ENCODE measurements at regions not wholly inside any gene's neighbourhood (a gene's known extent, or its start where the extent isn't known, plus 50 kb on each side); places are given as distances from the start of the nearest gene placed in this dataset.
"Not testable (repeated sequence)": the region's sequence is repeated elsewhere in the genome, so short reads cannot be mapped to it uniquely, and the experiment has no call there.

DNA sequence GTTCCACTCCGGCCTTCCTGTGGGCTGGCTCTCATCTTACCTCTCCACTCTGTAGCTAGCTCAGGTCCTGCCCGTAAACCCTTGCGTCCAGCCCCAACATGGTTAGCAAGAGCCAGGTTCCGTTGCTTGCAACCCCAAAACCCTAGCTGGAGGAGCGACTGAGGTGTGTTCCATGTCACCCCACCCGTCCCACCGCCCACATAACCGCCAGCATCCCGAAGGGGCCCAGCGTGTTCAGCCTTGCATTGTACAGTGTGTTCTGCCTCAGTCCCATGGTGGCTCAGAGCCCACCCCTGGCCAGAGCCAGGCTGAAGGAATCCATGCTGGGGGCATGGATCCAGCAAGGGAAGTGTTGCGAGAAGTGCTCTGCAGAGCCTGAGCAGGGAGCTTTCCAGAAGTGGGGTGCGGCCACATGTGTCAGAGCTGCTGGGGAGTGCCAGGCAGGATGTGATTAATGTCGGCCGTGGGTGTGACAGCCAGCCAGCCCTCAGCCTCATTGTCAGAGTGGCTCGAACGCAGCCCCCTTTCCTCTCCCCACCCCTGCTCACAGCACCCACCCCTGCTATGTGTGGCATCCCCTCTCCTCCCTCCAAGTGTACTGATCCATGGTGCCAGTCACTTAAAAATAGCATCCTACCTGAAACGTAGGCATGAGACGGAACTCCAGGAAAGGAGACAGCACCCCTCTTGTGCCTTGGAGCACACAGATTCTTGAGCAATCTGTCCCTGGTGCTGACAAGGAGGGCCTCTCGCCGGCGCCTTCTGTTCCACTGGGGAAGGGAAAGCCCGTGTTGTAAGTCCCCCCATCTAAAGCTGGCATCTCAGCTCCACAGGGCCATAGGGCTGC, 158.9 kb downstream of the OR4M2 start:
- H3K27ac Mint-ChIP-seq; H3K4me3 Mint-ChIP-seq; H3K36me3 Mint-ChIP-seq (ENCODE audit: low read depth); DNase-seq; H3K27me3 Mint-ChIP-seq (ENCODE audit: insufficient read depth); H3K4me1 Mint-ChIP-seq (ENCODE audit: low read depth): not testable (repeated sequence)
- H3K9me3 Mint-ChIP-seq = peaks cover 79% of the 10 kb centered on the region

DNA sequence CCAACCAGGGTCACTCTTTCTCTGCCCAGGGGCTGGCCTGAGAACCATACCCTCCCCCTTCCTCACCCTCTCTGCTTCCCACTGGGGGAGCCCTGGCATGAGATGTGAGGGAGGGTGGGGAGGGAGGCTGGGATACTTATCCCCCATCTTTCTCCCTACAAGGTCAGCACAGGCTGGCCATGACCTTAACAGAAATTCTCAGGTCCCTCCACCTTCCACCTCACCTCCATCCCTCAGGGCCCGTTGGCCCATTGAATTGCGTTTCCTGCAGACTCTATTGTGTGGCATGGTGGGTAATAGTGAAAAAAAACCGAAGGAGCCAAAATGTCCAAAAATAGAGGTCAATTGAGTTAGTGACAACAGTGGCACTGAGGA, 159.5 kb downstream of the OR4M2 start:
- no peak for TF ChIP-seq CTCF (IDR thresholded peaks at IDR 0.05)
- no peak for DNase-seq

DNA sequence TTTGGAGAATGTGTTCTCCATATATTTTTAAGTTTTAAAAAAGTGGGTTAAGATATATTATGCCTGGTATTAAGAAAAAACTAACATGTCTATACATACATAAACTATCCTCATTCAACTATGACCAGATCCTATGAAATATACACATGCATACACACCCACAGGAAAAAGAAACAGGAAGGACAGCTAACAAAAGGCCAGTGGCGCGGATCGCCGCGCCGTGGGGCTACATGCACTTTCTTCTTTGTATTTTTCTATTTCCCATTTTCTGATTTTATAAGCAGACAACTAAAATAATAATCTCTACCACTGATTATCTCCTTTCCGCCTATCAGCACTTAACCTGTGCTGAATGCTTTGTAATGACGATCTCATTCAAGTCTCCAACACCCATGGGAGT, 160.1 kb downstream of the OR4M2 start:
- Mint-ChIP-seq H3K4me1 (ENCODE audit: low read depth) (no peaks in the 10 kb centered on the region), H3K36me3 (ENCODE audit: low read depth) (peaks cover 6% of the 10 kb centered on the region), H3K4me3 (no peak overlapping the region), H3K27me3 (ENCODE audit: insufficient read depth) (peaks cover 4% of the 10 kb centered on the region; the same call in 1 of the 2 replicates), H3K27ac (no peak overlapping the region), H3K9me3 (peaks cover 76% of the 10 kb centered on the region)
- no peak for TF ChIP-seq CTCF (IDR thresholded peaks at IDR 0.05)
- no peak for DNase-seq

More for the DNA sequence above, 159.5 kb downstream of the OR4M2 start:
- Mint-ChIP-seq H3K27me3 (ENCODE audit: insufficient read depth) (peaks cover 4% of the 10 kb centered on the region; the same call in 1 of the 2 replicates), H3K4me3 (no peak overlapping the region), H3K36me3 (ENCODE audit: low read depth) (peaks cover 9% of the 10 kb centered on the region), H3K4me1 (ENCODE audit: low read depth) (no peaks in the 10 kb centered on the region), H3K9me3 (peaks cover 77% of the 10 kb centered on the region), H3K27ac (no peak overlapping the region)

- Mint-ChIP-seq H3K9me3 (peaks cover 73% of the 10 kb centered on the region), H3K27ac (no peak overlapping the region), H3K4me1 (ENCODE audit: low read depth) (no peaks in the 10 kb centered on the region), H3K36me3 (ENCODE audit: low read depth) (peaks cover 6% of the 10 kb centered on the region), H3K4me3 (no peak overlapping the region), H3K27me3 (ENCODE audit: insufficient read depth) (peaks cover 4% of the 10 kb centered on the region; the same call in 1 of the 2 replicates)
- DNase-seq = no peak
- no peak for TF ChIP-seq CTCF (IDR thresholded peaks at IDR 0.05)
Measured at GRCh38 chr15:22240986-22241385, 160.7 kb downstream of the OR4M2 start.

- no peak for DNase-seq
- H3K9me3 Mint-ChIP-seq = peaks cover 73% of the 10 kb centered on the region
- peaks cover 9% of the 10 kb centered on the region for H3K36me3 Mint-ChIP-seq (ENCODE audit: low read depth)
- TF ChIP-seq CTCF (IDR thresholded peaks at IDR 0.05) = no peak
- H3K27ac Mint-ChIP-seq = no peak overlapping the region
- H3K27me3 Mint-ChIP-seq (ENCODE audit: insufficient read depth) = peaks cover 4% of the 10 kb centered on the region; the same call in 1 of the 2 replicates
- H3K4me3 Mint-ChIP-seq = no peak overlapping the region
- H3K4me1 Mint-ChIP-seq (ENCODE audit: low read depth) = no peaks in the 10 kb centered on the region
Measured at GRCh38 chr15:22241451-22241850, 161.1 kb downstream of the OR4M2 start.

DNA sequence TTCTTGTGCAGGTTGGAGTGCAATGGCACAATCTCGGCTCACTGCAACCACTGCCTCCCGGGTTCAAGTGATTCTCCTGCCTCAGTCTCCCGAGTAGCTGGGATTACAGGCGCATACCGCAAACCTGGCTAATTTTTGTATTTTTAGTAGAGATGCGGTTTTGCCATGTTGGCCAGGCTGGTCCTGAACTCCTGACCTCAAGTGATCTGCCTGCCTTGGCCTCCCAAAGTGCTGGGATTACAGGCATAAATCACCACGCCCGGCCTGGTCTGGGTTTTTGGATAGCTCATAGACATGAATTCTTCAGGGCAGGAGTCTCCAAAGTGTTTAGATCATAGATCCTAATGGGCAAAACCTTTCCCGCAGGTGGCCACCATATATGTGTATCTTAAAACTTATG, 162.0 kb downstream of the OR4M2 start:
- Mint-ChIP-seq H3K9me3 (peaks cover 73% of the 10 kb centered on the region), H3K36me3 (ENCODE audit: low read depth) (peaks cover 10% of the 10 kb centered on the region)
- not testable (repeated sequence) for H3K4me3 Mint-ChIP-seq; H3K27me3 Mint-ChIP-seq (ENCODE audit: insufficient read depth); DNase-seq; H3K27ac Mint-ChIP-seq; H3K4me1 Mint-ChIP-seq (ENCODE audit: low read depth)
